ENCODE measurements at regions not wholly inside any gene's neighbourhood (a gene's known extent, or its start where the extent isn't known, plus 50 kb on each side); places are given as distances from the start of the nearest gene placed in this dataset.
"Not testable (repeated sequence)": the region's sequence is repeated elsewhere in the genome, so short reads cannot be mapped to it uniquely, and the experiment has no call there.

GRCh38 chr20:26134606-26135005 is 438.0 kb upstream of the ZNF337 start:
- no peak for DNase-seq (ENCODE audit: low read depth in 1 of 2, low spot score in 1 of 2)

GRCh38 chr20:26133794-26134193 is 437.1 kb upstream of the ZNF337 start:
- DNase-seq (ENCODE audit: low read depth in 1 of 2, low spot score in 1 of 2) = not testable (repeated sequence)

- DNase-seq (ENCODE audit: low read depth in 1 of 2, low spot score in 1 of 2) = not testable (repeated sequence)
These were observed 424.3 kb upstream of the ZNF337 start for GRCh38 chr20:26120920-26121319.

GRCh38 chr20:26094498-26094897 is 397.8 kb upstream of the ZNF337 start:
- DNase-seq (ENCODE audit: low read depth in 1 of 2, low spot score in 1 of 2) = not testable (repeated sequence)

- not testable (repeated sequence) for DNase-seq (ENCODE audit: low read depth in 1 of 2, low spot score in 1 of 2)
These were observed 395.3 kb upstream of the ZNF337 start for GRCh38 chr20:26091921-26092320.

GRCh38 chr20:26086195-26086594 is 389.5 kb upstream of the ZNF337 start:
- not testable (repeated sequence) for DNase-seq (ENCODE audit: low read depth in 1 of 2, low spot score in 1 of 2)

GRCh38 chr20:26073972-26074371 is 377.3 kb upstream of the ZNF337 start:
- DNase-seq (ENCODE audit: low read depth in 1 of 2, low spot score in 1 of 2) = not testable (repeated sequence)

- DNase-seq (ENCODE audit: low read depth in 1 of 2, low spot score in 1 of 2) = not testable (repeated sequence)
These were observed 362.7 kb upstream of the ZNF337 start for GRCh38 chr20:26059324-26059723.

GRCh38 chr20:26058446-26058845 is 361.8 kb upstream of the ZNF337 start:
- not testable (repeated sequence) for DNase-seq (ENCODE audit: low read depth in 1 of 2, low spot score in 1 of 2)

GRCh38 chr20:26057135-26057752 is 360.6 kb upstream of the ZNF337 start:
- not testable (repeated sequence) for DNase-seq (ENCODE audit: low read depth in 1 of 2, low spot score in 1 of 2)

GRCh38 chr20:26025792-26026191 is 329.1 kb upstream of the ZNF337 start:
- DNase-seq (ENCODE audit: low read depth in 1 of 2, low spot score in 1 of 2) = not testable (repeated sequence)

GRCh38 chr20:26010942-26011276 is 314.3 kb upstream of the ZNF337 start:
- not testable (repeated sequence) for DNase-seq (ENCODE audit: low read depth in 1 of 2, low spot score in 1 of 2)

- not testable (repeated sequence) for DNase-seq (ENCODE audit: low read depth in 1 of 2, low spot score in 1 of 2)
These were observed 313.7 kb upstream of the ZNF337 start for GRCh38 chr20:26010224-26010941.

GRCh38 chr20:26009402-26010223 is 313.0 kb upstream of the ZNF337 start:
- DNase-seq (ENCODE audit: low read depth in 1 of 2, low spot score in 1 of 2) = peak in 1 of 2 donors; percentile 37

- not testable (repeated sequence) for DNase-seq (ENCODE audit: low read depth in 1 of 2, low spot score in 1 of 2)
These were observed 311.4 kb upstream of the ZNF337 start for GRCh38 chr20:26008026-26008425.

GRCh38 chr20:26006164-26006563 is 309.5 kb upstream of the ZNF337 start:
- not testable (repeated sequence) for DNase-seq (ENCODE audit: low read depth in 1 of 2, low spot score in 1 of 2)

- not testable (repeated sequence) for DNase-seq (ENCODE audit: low read depth in 1 of 2, low spot score in 1 of 2)
These were observed 307.3 kb upstream of the ZNF337 start for GRCh38 chr20:26003959-26004358.

- not testable (repeated sequence) for DNase-seq (ENCODE audit: low read depth in 1 of 2, low spot score in 1 of 2)
These were observed 300.9 kb upstream of the ZNF337 start for GRCh38 chr20:25997367-25998038.

GRCh38 chr20:25992146-25992545 is 295.5 kb upstream of the ZNF337 start:
- no peak for DNase-seq (ENCODE audit: low read depth in 1 of 2, low spot score in 1 of 2)

GRCh38 chr20:25991756-25992130 is 295.1 kb upstream of the ZNF337 start:
- no peak for DNase-seq (ENCODE audit: low read depth in 1 of 2, low spot score in 1 of 2)

GRCh38 chr20:25991051-25991755 is 294.6 kb upstream of the ZNF337 start:
- no peak for DNase-seq (ENCODE audit: low read depth in 1 of 2, low spot score in 1 of 2)
